ENCODE measurements at regions not wholly inside any gene's neighbourhood (a gene's known extent, or its start where the extent isn't known, plus 50 kb on each side); places are given as distances from the start of the nearest gene placed in this dataset.

- no peak for DNase-seq
Observed at GRCh38 chr15:39051626-39052322, 487.2 kb upstream of the RASGRP1 start.

GRCh38 chr15:39052323-39052705 is 487.7 kb upstream of the RASGRP1 start:
- DNase-seq, result no peak

GRCh38 chr15:39053480-39053879 is 488.9 kb upstream of the RASGRP1 start:
- DNase-seq, result no peak

GRCh38 chr15:39054128-39054732 is 489.6 kb upstream of the RASGRP1 start:
- no peak for DNase-seq

GRCh38 chr15:39056357-39056756 is 491.7 kb upstream of the RASGRP1 start:
- DNase-seq, result no peak

- no peak for DNase-seq
Observed at GRCh38 chr15:39058351-39059131, 493.9 kb upstream of the RASGRP1 start.

- no peak for DNase-seq
Observed at GRCh38 chr15:39059917-39060316, 495.3 kb upstream of the RASGRP1 start.

- no peak for DNase-seq
Observed at GRCh38 chr15:39061952-39062464, 497.4 kb upstream of the RASGRP1 start.

- DNase-seq, result no peak
Observed at GRCh38 chr15:39066677-39067076, 502.1 kb upstream of the RASGRP1 start.

GRCh38 chr15:39074341-39074985 is 506.4 kb upstream of the THBS1 start:
- DNase-seq, result no peak

GRCh38 chr15:39075311-39075710 is 505.6 kb upstream of the THBS1 start:
- DNase-seq, result no peak

- no peak for DNase-seq
Observed at GRCh38 chr15:39075756-39076341, 505.0 kb upstream of the THBS1 start.

GRCh38 chr15:39078026-39078425 is 502.9 kb upstream of the THBS1 start:
- no peak for DNase-seq

GRCh38 chr15:39079296-39079847 is 501.5 kb upstream of the THBS1 start:
- no peak for DNase-seq

GRCh38 chr15:39083213-39083612 is 497.7 kb upstream of the THBS1 start:
- no peak for DNase-seq

GRCh38 chr15:39084674-39085530 is 496.0 kb upstream of the THBS1 start:
- DNase-seq, result no peak

GRCh38 chr15:39086641-39087040 is 494.2 kb upstream of the THBS1 start:
- DNase-seq, result no peak

- DNase-seq, result no peak
Observed at GRCh38 chr15:39088156-39088555, 492.7 kb upstream of the THBS1 start.

GRCh38 chr15:39092354-39092753 is 488.5 kb upstream of the THBS1 start:
- no peak for DNase-seq

- no peak for DNase-seq
Observed at GRCh38 chr15:39092761-39093160, 488.1 kb upstream of the THBS1 start.

GRCh38 chr15:39094116-39094515 is 486.8 kb upstream of the THBS1 start:
- no peak for DNase-seq

Data from activated T-cell treated with anti-CD3 and anti-CD28 coated beads for 4 hours (primary cell).